Suppressor macrophage treated with lipopolysaccharide for 1 hour (primary cell): ENCODE measurements at regions not wholly inside any gene's neighbourhood (a gene's known extent, or its start where the extent isn't known, plus 50 kb on each side); places are given as distances from the start of the nearest gene placed in this dataset.

ENCODE experiments used
- DNase-seq, 3 donors: peaks; one replicate each; pipeline ENCODE4 v3.0.0-alpha.2; 2020 to 2022

- DNase-seq = no peak
Observed at GRCh38 chr3:96069065-96069464, 745.3 kb upstream of the EPHA6 start.

DNA sequence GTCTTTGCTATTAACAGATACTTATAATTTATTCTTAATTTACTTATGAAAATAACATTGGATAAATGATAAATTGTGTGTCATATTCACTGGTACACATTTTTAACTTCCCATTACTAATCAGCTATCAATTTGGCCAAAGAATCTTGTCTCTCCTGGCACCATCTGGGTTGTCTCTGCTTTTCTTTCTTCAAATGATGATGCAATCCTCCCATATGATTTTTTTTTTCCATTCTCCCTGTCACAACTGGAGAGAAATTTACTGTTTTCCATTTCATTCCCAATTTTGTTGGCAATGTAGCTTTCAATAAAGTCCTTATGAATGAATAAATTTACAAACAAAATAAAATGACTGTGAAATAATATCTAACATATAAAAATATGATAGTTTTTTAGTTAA is 743.7 kb upstream of the EPHA6 start:
- DNase-seq = no peak

DNA sequence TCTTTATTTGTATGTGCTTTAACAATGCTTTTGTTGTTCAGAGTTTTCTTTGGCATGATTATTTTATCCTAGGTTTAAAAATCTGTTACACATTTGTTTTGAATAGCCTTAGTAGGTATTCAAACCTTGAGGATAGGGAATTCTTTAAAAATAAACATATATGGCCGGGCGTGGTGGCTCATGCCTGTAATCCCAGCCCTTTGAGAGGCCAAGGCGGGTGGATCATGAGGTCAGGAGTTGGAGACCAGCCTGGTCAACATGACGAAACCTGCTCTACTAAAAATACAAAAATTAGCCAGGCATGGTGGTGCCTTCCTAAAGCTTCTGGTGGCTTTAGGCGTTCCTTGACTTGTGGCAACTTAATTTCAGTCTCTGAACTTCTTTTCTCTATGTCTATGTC is 743.3 kb upstream of the EPHA6 start:
- no peak for DNase-seq

GRCh38 chr3:96072226-96072625 is 742.2 kb upstream of the EPHA6 start:
- no peak for DNase-seq

- DNase-seq = no peak
Observed at GRCh38 chr3:96083610-96084009, 730.8 kb upstream of the EPHA6 start.

GRCh38 chr3:96086018-96086417 is 728.4 kb upstream of the EPHA6 start:
- no peak for DNase-seq

GRCh38 chr3:96101006-96101560 is 713.3 kb upstream of the EPHA6 start:
- DNase-seq = no peak

DNA sequence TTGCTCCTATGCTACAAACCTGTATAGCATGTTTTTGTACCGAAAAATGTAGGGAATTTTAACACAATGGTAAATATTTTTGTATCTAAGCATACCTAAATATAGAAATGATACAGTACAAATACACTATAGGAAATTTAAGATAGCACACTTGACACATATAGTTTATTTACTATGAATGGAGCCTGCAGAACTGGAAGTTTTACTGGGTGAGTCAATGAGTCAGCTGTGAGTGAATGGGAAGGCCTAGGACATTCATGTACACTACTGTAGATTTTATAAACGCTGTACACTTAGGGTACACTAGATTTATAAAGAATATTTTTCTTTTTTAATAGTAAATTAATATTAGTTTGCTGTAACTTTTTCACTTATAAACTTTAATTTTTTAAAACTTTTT is 707.7 kb upstream of the EPHA6 start:
- DNase-seq = no peak
